Fibroblast of mammary gland (primary cell): ENCODE measurements at regions not wholly inside any gene's neighbourhood (a gene's known extent, or its start where the extent isn't known, plus 50 kb on each side); places are given as distances from the start of the nearest gene placed in this dataset.

Experiments
- DNase-seq: peaks from one replicate; pipeline ENCODE4 v3.0.0-alpha.2; 2010; ENCODE audit warnings: low read depth
- H3K4me3 ChIP-seq: 2 replicates; pipeline ENCODE4 v1.5.1; 2011; ENCODE audit warnings: low read depth, mild to moderate bottlenecking, low read length, moderate library complexity; ENCODE audit not compliant: control insufficient read depth
- CTCF ChIP-seq: conservative IDR thresholded peaks from 2 replicates; pipeline ENCODE4 v1.5.1; 2011; ENCODE audit warnings: low read depth, low read length, inconsistent platforms; ENCODE audit not compliant: control insufficient read depth, insufficient read depth

- no peak overlapping the region for H3K4me3 ChIP-seq
- DNase-seq = peak; percentile 64
- TF ChIP-seq CTCF = no peak
Observed at GRCh38 chr14:59103396-59103795, 85.1 kb upstream of the DAAM1 start.

- no peak for TF ChIP-seq CTCF
- H3K4me3 ChIP-seq = no peak overlapping the region
- no peak for DNase-seq
Observed at GRCh38 chr14:59107819-59108218, 80.6 kb upstream of the DAAM1 start.

- peak; percentile 7 for DNase-seq
- no peak for TF ChIP-seq CTCF
- H3K4me3 ChIP-seq = no peak overlapping the region
Observed at GRCh38 chr14:59116984-59117415, 71.5 kb upstream of the DAAM1 start.

GRCh38 chr14:59117754-59118528, 70.5 kb upstream of the DAAM1 start:
- no peak for TF ChIP-seq CTCF
- no peak overlapping the region for H3K4me3 ChIP-seq
- DNase-seq = no peak

- TF ChIP-seq CTCF = no peak
- no peak for DNase-seq
- H3K4me3 ChIP-seq = no peak overlapping the region
Observed at GRCh38 chr14:59120921-59121320, 67.5 kb upstream of the DAAM1 start.

GRCh38 chr14:59123531-59123930, 64.9 kb upstream of the DAAM1 start:
- no peak overlapping the region for H3K4me3 ChIP-seq
- DNase-seq = peak; percentile 70
- no peak for TF ChIP-seq CTCF
